H9 (cell line): ENCODE measurements at regions not wholly inside any gene's neighbourhood (a gene's known extent, or its start where the extent isn't known, plus 50 kb on each side); places are given as distances from the start of the nearest gene placed in this dataset.

Experiments
- DNase-seq: peaks from one replicate; pipeline ENCODE4 v3.0.0-alpha.2; 2017
- H2AFZ ChIP-seq: one replicate; pipeline ENCODE4 v1.6.1; 2013; ENCODE audit warnings: mild to moderate bottlenecking, low read length, control low read depth, moderate library complexity
- H2AK5ac ChIP-seq: 2 replicates; pipeline ENCODE4 v1.6.1; 2013; ENCODE audit warnings: low read length, control low read depth, mixed read lengths; ENCODE audit not compliant: insufficient read length
- H2BK120ac ChIP-seq: one replicate; pipeline ENCODE4 v1.6.1; 2013; ENCODE audit warnings: low read depth, mild to moderate bottlenecking, low read length, control low read depth, inconsistent platforms; ENCODE audit not compliant: poor library complexity, severe bottlenecking
- H2BK12ac ChIP-seq: 2 replicates; pipeline ENCODE4 v1.6.1; 2013; ENCODE audit warnings: low read length, control low read depth, mixed read lengths, low read depth; ENCODE audit not compliant: insufficient read length
- H2BK15ac ChIP-seq: 2 replicates; pipeline ENCODE4 v1.6.1; 2013; ENCODE audit warnings: low read depth, low read length, control low read depth
- H2BK20ac ChIP-seq: one replicate; pipeline ENCODE4 v1.6.1; 2013; ENCODE audit warnings: low read depth, mild to moderate bottlenecking, low read length, control low read depth, inconsistent platforms; ENCODE audit not compliant: poor library complexity, severe bottlenecking
- H2BK5ac ChIP-seq: 2 replicates; pipeline ENCODE4 v1.6.1; 2013; ENCODE audit warnings: low read length, control low read depth, mixed read lengths; ENCODE audit not compliant: insufficient read length
- H3K14ac ChIP-seq: 2 replicates; pipeline ENCODE4 v1.6.1; 2013; ENCODE audit warnings: low read length, control low read depth; ENCODE audit not compliant: insufficient read depth
- H3K18ac ChIP-seq: 2 replicates; pipeline ENCODE4 v1.6.1; 2013; ENCODE audit warnings: low read depth, mild to moderate bottlenecking, mixed read lengths, low read length, control low read depth; ENCODE audit not compliant: insufficient read length
- H3K23ac ChIP-seq: 2 replicates; pipeline ENCODE4 v1.6.1; 2013; ENCODE audit warnings: low read length, control low read depth, mixed read lengths, low read depth; ENCODE audit not compliant: insufficient read length
- H3K23me2 ChIP-seq: 2 replicates; pipeline ENCODE4 v1.6.1; 2013; ENCODE audit warnings: low read depth, mild to moderate bottlenecking, mixed read lengths, low read length, control low read depth; ENCODE audit not compliant: insufficient read length, poor library complexity, severe bottlenecking
- H3K27ac ChIP-seq: 2 replicates; pipeline ENCODE4 v1.5.1; 2013; ENCODE audit warnings: low read length, control low read depth, mixed read lengths, low read depth; ENCODE audit not compliant: insufficient read length
- H3K27me3 ChIP-seq: 2 replicates; pipeline ENCODE4 v1.6.1; 2013; ENCODE audit warnings: low read length, control low read depth, inconsistent platforms; ENCODE audit not compliant: insufficient read depth
- H3K4ac ChIP-seq: 2 replicates; pipeline ENCODE4 v1.6.1; 2013; ENCODE audit warnings: low read depth, mild to moderate bottlenecking, control low read depth, inconsistent platforms, low read length, moderate library complexity
- H3K4me1 ChIP-seq: 2 replicates; pipeline ENCODE4 v1.6.1; 2013; ENCODE audit warnings: low read length, control low read depth, inconsistent platforms; ENCODE audit not compliant: insufficient read depth
- H3K4me2 ChIP-seq: 2 replicates; pipeline ENCODE4 v1.6.1; 2013; ENCODE audit warnings: low read length, control low read depth, mixed read lengths; ENCODE audit not compliant: insufficient read length, insufficient read depth
- H3K56ac ChIP-seq: 2 replicates; pipeline ENCODE4 v1.6.1; 2013; ENCODE audit warnings: low read depth, mild to moderate bottlenecking, mixed read lengths, low read length, control low read depth; ENCODE audit not compliant: insufficient read length
- H3K79me1 ChIP-seq: 2 replicates; pipeline ENCODE4 v1.6.1; 2013; ENCODE audit warnings: low read depth, mild to moderate bottlenecking, moderate library complexity, low read length, control low read depth, inconsistent platforms; ENCODE audit not compliant: insufficient read depth, poor library complexity, severe bottlenecking
- H3K79me2 ChIP-seq: 2 replicates; pipeline ENCODE4 v1.6.1; 2013; ENCODE audit warnings: low read length, control low read depth, inconsistent platforms; ENCODE audit not compliant: insufficient read depth
- H3K9ac ChIP-seq: 2 replicates; pipeline ENCODE4 v1.6.1; 2013; ENCODE audit warnings: low read length, control low read depth, mixed read lengths; ENCODE audit not compliant: insufficient read length; ENCODE audit errors: extremely low read depth
- H3K9me3 ChIP-seq: one replicate; pipeline ENCODE4 v1.6.1; 2013; ENCODE audit warnings: low read depth, low read length, inconsistent platforms; ENCODE audit not compliant: control insufficient read depth
- H3T11ph ChIP-seq: one replicate; pipeline ENCODE4 v1.6.1; 2013; ENCODE audit warnings: mild to moderate bottlenecking, low read length, control low read depth, inconsistent platforms
- H4K20me1 ChIP-seq: one replicate; pipeline ENCODE4 v1.6.1; 2013; ENCODE audit not compliant: control insufficient read depth, insufficient read length, insufficient read depth
- H4K5ac ChIP-seq: 2 replicates; pipeline ENCODE4 v1.6.1; 2013; ENCODE audit warnings: low read depth, mild to moderate bottlenecking, mixed read lengths, low read length, control low read depth; ENCODE audit not compliant: insufficient read length
- H4K8ac ChIP-seq: replicated peaks from 2 replicates; pipeline ENCODE4 v1.6.1; 2013; ENCODE audit warnings: low read length, control low read depth, mixed read lengths, low read depth; ENCODE audit not compliant: insufficient read length
- H4K91ac ChIP-seq: 2 replicates; pipeline ENCODE4 v1.6.1; 2013; ENCODE audit warnings: low read depth, mild to moderate bottlenecking, moderate library complexity, mixed read lengths, low read length, control low read depth; ENCODE audit not compliant: insufficient read length
- H3K27ac Mint-ChIP-seq, 3 experiments: 2 replicates in 2 of 3; 3 replicates in 1 of 3; pipeline ENCODE4 v1.8.0; 2020 to 2021; ENCODE audit warnings: mixed read lengths in 3 of 3, mild to moderate bottlenecking in 1 of 3, moderate library complexity in 1 of 3
- H3K27me3 Mint-ChIP-seq: 2 replicates; pipeline ENCODE4 v1.8.0; 2021; ENCODE audit warnings: low read depth, mild to moderate bottlenecking, moderate library complexity, mixed read lengths
- H3K36me3 Mint-ChIP-seq, 3 experiments: 2 replicates in 2 of 3; 3 replicates in 1 of 3; pipeline ENCODE4 v1.8.0; 2020 to 2021; ENCODE audit warnings: low read depth in 3 of 3, mixed read lengths in 3 of 3; ENCODE audit not compliant: insufficient read depth in 1 of 3
- H3K4me1 Mint-ChIP-seq, 2 experiments: 2 replicates each; pipeline ENCODE4 v1.8.0; 2020; ENCODE audit warnings: mixed read lengths in 2 of 2
- H3K4me3 Mint-ChIP-seq, 2 experiments: 2 replicates in 1 of 2; 3 replicates in 1 of 2; pipeline ENCODE4 v1.8.0; 2020 to 2021; ENCODE audit warnings: mild to moderate bottlenecking in 2 of 2, mixed read lengths in 2 of 2, moderate library complexity in 1 of 2
- H3K9me3 Mint-ChIP-seq, 2 experiments: 2 replicates in 1 of 2; 3 replicates in 1 of 2; pipeline ENCODE4 v1.8.0; 2020; ENCODE audit warnings: mild to moderate bottlenecking in 2 of 2, mixed read lengths in 2 of 2, moderate library complexity in 1 of 2
- CTCF ChIP-seq: fragments of 200-600 bp; sonication (generic); conservative IDR thresholded peaks from 3 replicates; pipeline ENCODE4 v1.8.0; 2021; ENCODE audit warnings: antibody characterized with exemption, mild to moderate bottlenecking

- Histone ChIP-seq H3K4me1 (no peaks in the 10 kb centered on the region), H2AFZ (no peak overlapping the region), H2AK5ac (no peak overlapping the region), H2BK12ac (no peak overlapping the region), H3K9ac (no peak overlapping the region), H3K4me2 (no peak overlapping the region), H4K8ac (no peak overlapping the region), H2BK20ac (no peak overlapping the region), H2BK120ac (no peak overlapping the region), H4K91ac (no peak overlapping the region), H3K27ac (no peak overlapping the region), H3K14ac (no peak overlapping the region), H3K4ac (no peak overlapping the region), H3K23me2 (no peaks in the 10 kb centered on the region), H3K56ac (no peak overlapping the region), H4K5ac (no peak overlapping the region), H2BK5ac (no peak overlapping the region), H3K27me3 (no peaks in the 10 kb centered on the region), H3K23ac (no peak overlapping the region), H3K18ac (no peak overlapping the region), H3T11ph (no peak overlapping the region), H3K79me1 (no peaks in the 10 kb centered on the region), H4K20me1 (no peaks in the 10 kb centered on the region), H2BK15ac (no peak overlapping the region), H3K79me2 (no peaks in the 10 kb centered on the region), H3K9me3 (no peaks in the 10 kb centered on the region)
- H3K27me3 Mint-ChIP-seq, result no peaks in the 10 kb centered on the region
- H3K4me3 Mint-ChIP-seq, result no peak overlapping the region
- no peak for TF ChIP-seq CTCF
- no peaks in the 10 kb centered on the region for H3K9me3 Mint-ChIP-seq
- no peak for DNase-seq
- H3K27ac Mint-ChIP-seq, result peak overlapping the region in 1 of 3 experiments; percentile 63; a peak in 1 of 7 replicates
- peaks cover 0 to 5% of the 10 kb centered on the region in 2 experiments; a peak in 2 of 4 replicates for H3K4me1 Mint-ChIP-seq
- H3K36me3 Mint-ChIP-seq, result no peaks in the 10 kb centered on the region
Measured at GRCh38 chr12:106010741-106011140, 128.0 kb downstream of the NUAK1 start.
